H1 (cell line): ENCODE measurements at regions not wholly inside any gene's neighbourhood (a gene's known extent, or its start where the extent isn't known, plus 50 kb on each side); places are given as distances from the start of the nearest gene placed in this dataset.

Experiments
- CTCF ChIA-PET: fragments of 300-600 bp; sonication (Branson Sonifier 250); formaldehyde crosslinking; loops from one replicate; lab custom pipeline; 2021; ENCODE audit not compliant: partially characterized antibody; lab: Charles Lee
- POLR2A ChIA-PET: fragments of 300-600 bp; sonication (Branson Sonifier 250); formaldehyde crosslinking; loops from one replicate; lab custom pipeline; 2021; ENCODE audit warnings: inconsistent platforms; ENCODE audit not compliant: partially characterized antibody; lab: Charles Lee
- DNase-seq, 2 experiments: peaks; one replicate each; pipeline versions ENCODE4 v3.0.0 to v3.0.0-alpha.2; 2010 to 2022; ENCODE audit warnings: low spot score in 2 of 2, low read depth in 1 of 2, mixed read lengths in 1 of 2
- FAIRE-seq: peaks from 2 replicates; lab custom pipeline; 2011; peaks lifted over from hg19 to GRCh38; lab: Jason Lieb, UNC
- H2AFZ ChIP-seq: 2 replicates; pipeline ENCODE4 v1.8.1; 2012; ENCODE audit warnings: low read length, inconsistent platforms
- H2AK5ac ChIP-seq: 2 replicates; pipeline ENCODE4 v1.6.1; 2013; ENCODE audit warnings: low read depth, low read length
- H2BK120ac ChIP-seq: replicated peaks from 2 replicates; pipeline ENCODE3; 2013; ENCODE audit warnings: low read depth, low read length, inconsistent platforms
- H2BK12ac ChIP-seq: 2 replicates; pipeline ENCODE4 v1.6.1; 2013; ENCODE audit warnings: low read depth, low read length
- H2BK15ac ChIP-seq: 2 replicates; pipeline ENCODE4 v1.6.1; 2013; ENCODE audit warnings: low read length
- H2BK20ac ChIP-seq: 2 replicates; pipeline ENCODE4 v1.6.1; 2013; ENCODE audit warnings: low read length
- H2BK5ac ChIP-seq: 2 replicates; pipeline ENCODE4 v1.6.1; 2013; ENCODE audit warnings: low read depth, low read length
- H3K14ac ChIP-seq: 2 replicates; pipeline ENCODE4 v1.6.1; 2013; ENCODE audit warnings: inconsistent platforms; ENCODE audit not compliant: insufficient read length
- H3K18ac ChIP-seq: 2 replicates; pipeline ENCODE4 v1.6.1; 2013; ENCODE audit warnings: low read length; ENCODE audit errors: extremely low read depth
- H3K23ac ChIP-seq: 2 replicates; pipeline ENCODE4 v1.6.1; 2013; ENCODE audit warnings: inconsistent platforms; ENCODE audit not compliant: insufficient read length
- H3K23me2 ChIP-seq: 2 replicates; pipeline ENCODE4 v1.6.1; 2013; ENCODE audit warnings: low read depth, low read length
- H3K27ac ChIP-seq: 2 replicates; pipeline ENCODE4 v1.6.1; 2011; ENCODE audit warnings: low read depth, low read length, inconsistent platforms
- H3K27me3 ChIP-seq, 4 experiments: replicated peaks in 1 of 4; 1 replicate in 1 of 4; 2 replicates in 3 of 4; pipeline versions ENCODE4 v1.6.1 to v1.8.1; 2011 to 2013; ENCODE audit warnings: low read length in 3 of 4, mild to moderate bottlenecking in 3 of 4, inconsistent platforms in 2 of 4, mixed read lengths in 2 of 4, moderate library complexity in 1 of 4; ENCODE audit not compliant: control insufficient read depth in 3 of 4, insufficient read depth in 3 of 4; ENCODE audit errors: extremely low read depth in 1 of 4
- H3K36me3 ChIP-seq, 4 experiments: 2 replicates each; pipeline versions ENCODE4 v1.6.1 to v1.8.1; 2011 to 2013; ENCODE audit warnings: mild to moderate bottlenecking in 4 of 4, low read length in 3 of 4, moderate library complexity in 2 of 4, control low read depth in 1 of 4, inconsistent platforms in 1 of 4; ENCODE audit not compliant: insufficient read depth in 4 of 4, control insufficient read depth in 2 of 4
- H3K4ac ChIP-seq: replicated peaks from 2 replicates; pipeline ENCODE3; 2013; ENCODE audit warnings: low read length, low read depth, mixed read lengths, inconsistent platforms; ENCODE audit not compliant: insufficient read length
- H3K4me1 ChIP-seq, 4 experiments: replicated peaks in 1 of 4; 1 replicate in 1 of 4; 2 replicates in 3 of 4; pipeline versions ENCODE4 v1.6.1 to v1.8.1; 2011 to 2013; ENCODE audit warnings: low read length in 3 of 4, inconsistent platforms in 2 of 4, mixed read lengths in 1 of 4; ENCODE audit not compliant: insufficient read depth in 4 of 4, control insufficient read depth in 3 of 4
- H3K4me2 ChIP-seq, 2 experiments: 2 replicates each; pipeline versions ENCODE4 v1.6.1 to v1.8.1; 2011 to 2013; ENCODE audit warnings: low read depth in 2 of 2, low read length in 2 of 2, control low read depth in 1 of 2, inconsistent platforms in 1 of 2, mild to moderate bottlenecking in 1 of 2; ENCODE audit not compliant: insufficient read depth in 1 of 2
- H3K4me3 ChIP-seq, 4 experiments: fragments of 200-600, 300-600 bp in 1 of 4; sonication (generic), shearing (Covaris generic), sonication (Bioruptor Twin) in 1 of 4; 2 replicates each; pipeline versions ENCODE4 v1.5.1 to v1.8.1; 2011 to 2016; ENCODE audit warnings: low read length in 4 of 4, low read depth in 3 of 4, control low read depth in 2 of 4, inconsistent platforms in 2 of 4, mild to moderate bottlenecking in 2 of 4, mixed read lengths in 1 of 4, moderate library complexity in 1 of 4; ENCODE audit not compliant: insufficient read depth in 2 of 4; ENCODE audit errors: extremely low read depth in 1 of 4
- H3K56ac ChIP-seq: replicated peaks from 2 replicates; pipeline ENCODE3; 2013; ENCODE audit warnings: low read depth, mild to moderate bottlenecking, mixed read lengths, low read length, inconsistent platforms; ENCODE audit not compliant: insufficient read length
- H3K79me1 ChIP-seq: 2 replicates; pipeline ENCODE4 v1.6.1; 2013; ENCODE audit warnings: low read depth, low read length, control low read depth
- H3K79me2 ChIP-seq, 2 experiments: 2 replicates each; pipeline versions ENCODE4 v1.6.1 to v1.8.1; 2012 to 2013; ENCODE audit warnings: low read length in 2 of 2, mild to moderate bottlenecking in 2 of 2, inconsistent platforms in 1 of 2; ENCODE audit not compliant: insufficient read depth in 2 of 2, control insufficient read depth in 1 of 2
- H3K9ac ChIP-seq, 4 experiments: replicated peaks in 1 of 4; 1 replicate in 1 of 4; 2 replicates in 3 of 4; pipeline versions ENCODE4 v1.6.1 to v1.8.1; 2011 to 2013; ENCODE audit warnings: low read depth in 3 of 4, low read length in 3 of 4, control low read depth in 2 of 4, mild to moderate bottlenecking in 2 of 4, moderate library complexity in 2 of 4, inconsistent platforms in 1 of 4; ENCODE audit errors: extremely low read depth in 1 of 4
- H3K9me3 ChIP-seq, 2 experiments: 2 replicates each; pipeline versions ENCODE4 v1.6.1 to v1.8.1; 2012 to 2013; ENCODE audit warnings: mild to moderate bottlenecking in 2 of 2, moderate library complexity in 2 of 2, control low read depth in 1 of 2, inconsistent platforms in 1 of 2, low read depth in 1 of 2, low read length in 1 of 2, mixed read lengths in 1 of 2; ENCODE audit not compliant: insufficient read depth in 2 of 2
- H4K20me1 ChIP-seq, 2 experiments: replicated peaks in 1 of 2; 2 replicates each; pipeline versions ENCODE3 to v1.8.1; 2011 to 2013; ENCODE audit warnings: inconsistent platforms in 2 of 2, low read length in 2 of 2, mild to moderate bottlenecking in 1 of 2; ENCODE audit not compliant: insufficient read depth in 2 of 2, control insufficient read depth in 1 of 2
- H4K5ac ChIP-seq: 2 replicates; pipeline ENCODE4 v1.6.1; 2013; ENCODE audit warnings: low read length, low read depth, mixed read lengths, inconsistent platforms; ENCODE audit not compliant: insufficient read length
- H4K8ac ChIP-seq: 2 replicates; pipeline ENCODE4 v1.8.0; 2013; ENCODE audit warnings: mild to moderate bottlenecking, moderate library complexity, low read length, inconsistent platforms; ENCODE audit not compliant: insufficient read depth; ENCODE audit errors: extremely low read depth
- H4K91ac ChIP-seq: replicated peaks from 2 replicates; pipeline ENCODE3; 2013; ENCODE audit warnings: low read length, mixed read lengths, inconsistent platforms; ENCODE audit not compliant: insufficient read length
- JUND ChIP-seq: IDR thresholded peaks from 2 replicates; pipeline ENCODE4 v1.6.1; 2011; ENCODE audit warnings: mild to moderate bottlenecking, improper control_type of control experiment, low read length
- RBBP5 ChIP-seq: IDR thresholded peaks from 2 replicates; pipeline ENCODE4 v1.7.1; 2012; ENCODE audit warnings: low read depth, mild to moderate bottlenecking, inconsistent platforms, low read length, moderate library complexity, borderline replicate concordance
- WGBS, 2 experiments: shearing (Covaris generic) in 1 of 2; methylation state at CpG; one replicate each; pipeline versions ENCODE4 v1.1.6 to v1.1.7; 2013 to 2015; ENCODE audit warnings: low lambda C conversion rate in 2 of 2, mixed read lengths in 2 of 2, inconsistent platforms in 1 of 2, low coverage in 1 of 2, missing lambda C conversion rate in 1 of 2; ENCODE audit not compliant: insufficient replicate concordance in 2 of 2, insufficient coverage in 1 of 2, insufficient read length in 1 of 2; ENCODE audit errors: extremely low coverage in 1 of 2, missing lambda C conversion rate in 1 of 2; 5-methylcytosine and 5-hydroxymethylcytosine counted together

DNA sequence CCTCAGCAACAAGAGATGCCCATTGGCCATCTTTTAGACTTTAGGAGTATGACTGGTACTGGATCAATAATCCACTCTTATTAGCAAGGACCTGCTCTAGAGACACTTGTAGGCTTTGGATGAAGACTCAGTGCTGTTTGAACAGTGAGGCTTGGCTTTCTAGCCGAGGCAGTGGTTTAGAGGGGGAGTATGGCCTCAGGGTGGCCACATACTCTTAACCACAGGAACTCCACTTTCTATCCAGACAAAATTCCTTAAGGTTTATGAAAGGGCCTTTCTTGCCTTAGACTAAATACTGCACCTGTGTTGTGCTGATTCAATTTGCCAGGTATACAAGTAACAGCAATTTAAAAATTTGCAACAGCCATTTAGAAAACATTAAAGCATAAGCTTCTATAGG lies 1046.3 kb downstream of the DIPK2A start:
- Histone ChIP-seq H3K4ac (no peak overlapping the region), H2AFZ (no peak overlapping the region), H3K56ac (no peak overlapping the region), H3K18ac (no peak overlapping the region), H3K23ac (no peak overlapping the region), H2BK5ac (no peak overlapping the region), H3K23me2 (no peaks in the 10 kb centered on the region), H3K4me1 (no peaks in the 10 kb centered on the region), H3K9ac (no peak overlapping the region), H3K14ac (no peak overlapping the region), H3K27me3 (no peaks in the 10 kb centered on the region), H4K8ac (no peak overlapping the region), H2BK15ac (no peak overlapping the region), H2BK120ac (no peak overlapping the region), H4K5ac (no peak overlapping the region), H2BK12ac (no peak overlapping the region), H3K4me2 (no peak overlapping the region), H3K79me2 (no peaks in the 10 kb centered on the region), H3K27ac (no peak overlapping the region), H4K91ac (no peak overlapping the region), H3K9me3 (no peaks in the 10 kb centered on the region), H4K20me1 (no peaks in the 10 kb centered on the region), H2BK20ac (no peak overlapping the region), H3K36me3 (no peaks in the 10 kb centered on the region), H3K79me1 (no peaks in the 10 kb centered on the region), H3K4me3 (no peak overlapping the region), H2AK5ac (no peak overlapping the region)
- CTCF ChIA-PET = no interaction called here
- 75% methylated on average over 1 of the region's 1 CpG; no CpG with 5 or more reads in 1 of the 2 experiments for WGBS, 2 experiments
- POLR2A ChIA-PET = no interaction called here
- no peak for TF ChIP-seq RBBP5
- no peak for TF ChIP-seq JUND
- no peak for FAIRE-seq
- DNase-seq = no peak
